PFSK-1 (cell line): ENCODE measurements at regions not wholly inside any gene's neighbourhood (a gene's known extent, or its start where the extent isn't known, plus 50 kb on each side); places are given as distances from the start of the nearest gene placed in this dataset.

Source experiments
- FOXP2 ChIP-seq: optimal IDR thresholded peaks from 2 replicates; pipeline ENCODE3; 2011; ENCODE audit warnings: borderline replicate concordance, control low read depth, inconsistent platforms; ENCODE audit not compliant: insufficient read depth; ENCODE audit errors: extremely low read length, extremely low read depth
- POLR2AphosphoS5 ChIP-seq: IDR thresholded peaks from 2 replicates; pipeline ENCODE4 v1.6.1; 2012; ENCODE audit warnings: low read depth, mild to moderate bottlenecking, control low read depth, low read length, moderate library complexity
- SIN3A ChIP-seq: IDR thresholded peaks from 2 replicates; pipeline ENCODE4 v1.6.1; 2012; ENCODE audit warnings: mild to moderate bottlenecking, low read length, moderate library complexity, borderline replicate concordance; ENCODE audit not compliant: insufficient read depth
- TAF1 ChIP-seq: IDR thresholded peaks from 2 replicates; pipeline ENCODE4 v1.6.1; 2012; ENCODE audit warnings: low read length, control low read depth, borderline replicate concordance; ENCODE audit not compliant: insufficient read depth
- TF ChIP-seq, protein P1 (sequence below), 2 experiments: IDR thresholded peaks; 2 replicates each; pipeline versions ENCODE4 v1.6.1 to v1.8.0; 2011 to 2012; ENCODE audit warnings: low read depth in 2 of 2, low read length in 2 of 2, control low read depth in 1 of 2, inconsistent platforms in 1 of 2, mild to moderate bottlenecking in 1 of 2, moderate library complexity in 1 of 2; ENCODE audit not compliant: insufficient read depth in 1 of 2

DNA sequence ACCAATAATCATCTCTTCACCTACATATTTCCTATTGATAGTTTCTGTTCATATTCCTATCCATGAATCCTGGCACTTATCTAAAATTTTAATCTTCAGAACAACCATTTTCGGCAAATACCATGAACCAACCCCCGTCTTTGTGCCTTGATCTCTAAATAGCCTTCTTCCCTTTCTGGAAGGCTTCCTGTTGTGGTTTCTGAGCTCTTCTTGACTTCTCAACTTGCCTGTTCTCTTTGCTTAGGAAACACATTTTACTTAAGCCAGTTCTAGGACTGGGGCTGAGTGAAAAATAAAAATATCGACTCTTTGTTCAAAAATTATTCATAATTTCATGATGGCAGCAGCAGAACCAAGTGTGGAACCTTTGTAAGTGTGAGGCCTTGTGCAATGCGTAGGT lies 882.4 kb downstream of the C4orf33 start:
- TF ChIP-seq, protein P1, sequence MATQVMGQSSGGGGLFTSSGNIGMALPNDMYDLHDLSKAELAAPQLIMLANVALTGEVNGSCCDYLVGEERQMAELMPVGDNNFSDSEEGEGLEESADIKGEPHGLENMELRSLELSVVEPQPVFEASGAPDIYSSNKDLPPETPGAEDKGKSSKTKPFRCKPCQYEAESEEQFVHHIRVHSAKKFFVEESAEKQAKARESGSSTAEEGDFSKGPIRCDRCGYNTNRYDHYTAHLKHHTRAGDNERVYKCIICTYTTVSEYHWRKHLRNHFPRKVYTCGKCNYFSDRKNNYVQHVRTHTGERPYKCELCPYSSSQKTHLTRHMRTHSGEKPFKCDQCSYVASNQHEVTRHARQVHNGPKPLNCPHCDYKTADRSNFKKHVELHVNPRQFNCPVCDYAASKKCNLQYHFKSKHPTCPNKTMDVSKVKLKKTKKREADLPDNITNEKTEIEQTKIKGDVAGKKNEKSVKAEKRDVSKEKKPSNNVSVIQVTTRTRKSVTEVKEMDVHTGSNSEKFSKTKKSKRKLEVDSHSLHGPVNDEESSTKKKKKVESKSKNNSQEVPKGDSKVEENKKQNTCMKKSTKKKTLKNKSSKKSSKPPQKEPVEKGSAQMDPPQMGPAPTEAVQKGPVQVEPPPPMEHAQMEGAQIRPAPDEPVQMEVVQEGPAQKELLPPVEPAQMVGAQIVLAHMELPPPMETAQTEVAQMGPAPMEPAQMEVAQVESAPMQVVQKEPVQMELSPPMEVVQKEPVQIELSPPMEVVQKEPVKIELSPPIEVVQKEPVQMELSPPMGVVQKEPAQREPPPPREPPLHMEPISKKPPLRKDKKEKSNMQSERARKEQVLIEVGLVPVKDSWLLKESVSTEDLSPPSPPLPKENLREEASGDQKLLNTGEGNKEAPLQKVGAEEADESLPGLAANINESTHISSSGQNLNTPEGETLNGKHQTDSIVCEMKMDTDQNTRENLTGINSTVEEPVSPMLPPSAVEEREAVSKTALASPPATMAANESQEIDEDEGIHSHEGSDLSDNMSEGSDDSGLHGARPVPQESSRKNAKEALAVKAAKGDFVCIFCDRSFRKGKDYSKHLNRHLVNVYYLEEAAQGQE (IDR thresholded peaks at IDR 0.05; ENCODE audit: insufficient read depth in 1 of 2, low read depth in 2 of 2, low read length in 2 of 2) = no peak
- TF ChIP-seq FOXP2 = no peak
- no peak for TF ChIP-seq TAF1
- TF ChIP-seq SIN3A = no peak

DNA sequence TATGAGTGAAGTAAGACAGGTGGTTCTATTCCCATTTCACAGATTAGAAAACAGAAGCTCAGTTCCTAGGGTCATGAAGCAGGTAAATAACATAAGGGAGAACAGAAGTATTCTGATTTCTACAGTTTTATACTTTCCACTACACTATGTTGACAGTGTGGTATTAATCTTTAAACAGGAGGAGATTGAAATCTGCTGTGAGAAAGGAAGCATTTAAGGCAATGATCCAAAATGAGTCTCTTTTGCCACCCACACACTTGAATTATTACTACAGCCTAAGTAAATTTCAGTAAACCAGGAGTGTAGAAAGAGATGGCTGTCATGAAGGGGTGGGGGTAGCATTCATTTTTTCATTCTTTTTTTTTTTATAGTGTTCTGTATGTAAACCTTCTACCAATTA lies 893.0 kb downstream of the C4orf33 start:
- TF ChIP-seq TAF1 = no peak
- TF ChIP-seq, protein P1 (IDR thresholded peaks at IDR 0.05; ENCODE audit: insufficient read depth in 1 of 2, low read depth in 2 of 2, low read length in 2 of 2) = no peak
- no peak for TF ChIP-seq FOXP2
- no peak for TF ChIP-seq POLR2AphosphoS5
- TF ChIP-seq SIN3A = no peak

DNA sequence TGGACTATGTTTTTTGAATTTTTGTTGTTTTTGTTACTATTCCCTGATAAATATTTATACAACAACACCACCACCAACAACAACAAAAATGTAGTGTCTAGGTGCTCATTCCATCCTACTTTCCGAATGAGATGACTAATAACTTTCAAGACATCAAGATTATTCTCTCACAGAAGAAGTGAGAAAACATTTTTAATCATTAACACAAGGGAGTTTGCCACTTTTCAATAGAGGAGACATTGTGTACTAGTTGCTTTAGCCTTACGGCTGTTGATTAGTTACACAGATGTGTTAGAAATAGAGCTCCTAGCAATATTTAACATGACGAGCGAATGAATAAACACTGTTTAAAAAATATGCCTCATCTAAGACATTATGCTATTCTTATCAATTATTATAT lies 898.8 kb downstream of the C4orf33 start:
- TF ChIP-seq SIN3A (no peak), FOXP2 (no peak), TAF1 (no peak), POLR2AphosphoS5 (no peak)
- TF ChIP-seq, protein P1 (IDR thresholded peaks at IDR 0.05; ENCODE audit: insufficient read depth in 1 of 2, low read depth in 2 of 2, low read length in 2 of 2) = no peak

DNA sequence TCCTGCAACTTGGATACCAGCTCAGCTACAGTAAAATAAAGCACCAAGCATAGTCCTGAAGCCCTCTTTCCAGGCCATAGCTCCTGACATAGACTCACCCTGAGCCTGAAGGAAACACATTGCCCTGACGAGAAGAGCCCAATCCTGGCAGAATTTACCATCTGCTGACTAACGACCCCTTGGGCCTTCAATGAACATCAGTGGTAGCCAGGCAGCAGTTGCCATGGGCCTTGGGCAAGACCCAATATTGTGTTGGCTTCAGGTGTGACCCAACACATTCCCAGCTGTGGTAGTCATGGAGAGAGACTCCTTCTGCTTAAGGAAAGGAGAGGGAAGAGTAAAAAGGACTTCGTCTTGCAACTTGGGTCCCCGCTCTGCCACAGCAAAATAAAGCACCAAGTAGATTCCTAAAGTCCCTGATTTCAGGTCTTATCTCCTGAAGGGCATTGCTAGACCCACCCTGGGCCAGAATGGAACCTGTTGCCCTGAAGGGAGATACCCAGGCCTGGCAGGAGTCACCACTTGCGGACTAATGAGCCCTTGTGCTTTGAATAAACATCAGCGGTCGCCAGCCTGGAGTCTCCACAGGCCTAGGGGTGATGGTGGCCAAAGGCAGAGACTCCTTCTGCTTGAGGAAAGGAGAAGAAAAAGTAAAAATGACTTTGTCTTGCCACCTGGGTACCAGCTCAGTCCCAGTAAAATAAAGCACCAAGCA lies 902.6 kb downstream of the C4orf33 start:
- TF ChIP-seq FOXP2 (no peak), SIN3A (no peak), POLR2AphosphoS5 (no peak), TAF1 (no peak)
- TF ChIP-seq, protein P1 (IDR thresholded peaks at IDR 0.05; ENCODE audit: insufficient read depth in 1 of 2, low read depth in 2 of 2, low read length in 2 of 2) = no peak
